B cell (primary cell): ENCODE measurements at regions not wholly inside any gene's neighbourhood (a gene's known extent, or its start where the extent isn't known, plus 50 kb on each side); places are given as distances from the start of the nearest gene placed in this dataset.

Experiments
- ATAC-seq: fragments of 200-7000 bp; cut with Tn5 transposase; one replicate; pipeline ENCODE4 v1.10.0; 2021; ENCODE audit warnings: low read depth, mild to moderate bottlenecking, moderate number of reproducible peaks, moderate library complexity
- CTCF ChIA-PET: fragments of 350-600 bp; sonication (Branson Sonifier 250); formaldehyde crosslinking; loops from one replicate; lab custom pipeline; 2021; ENCODE audit warnings: antibody characterized with exemption, inconsistent platforms; lab: Charles Lee
- POLR2A ChIA-PET: fragments of 350-600 bp; sonication (Branson Sonifier 250); formaldehyde crosslinking; loops from one replicate; lab custom pipeline; 2021; ENCODE audit warnings: antibody characterized with exemption; lab: Charles Lee
- DNase-seq: peaks from one replicate; pipeline ENCODE4 v3.0.0; 2013
- H2AFZ ChIP-seq: 2 replicates; pipeline ENCODE4 v1.6.1; 2012; ENCODE audit warnings: mild to moderate bottlenecking, low read depth, low read length; ENCODE audit not compliant: insufficient read depth, poor library complexity, severe bottlenecking
- H3K27ac ChIP-seq, 2 donors: 1 replicate in 1 of 2; 2 replicates in 1 of 2; pipeline ENCODE4 v1.5.1; 2012 to 2013; ENCODE audit warnings: low read length in 2 of 2, mild to moderate bottlenecking in 2 of 2, moderate library complexity in 1 of 2
- H3K27me3 ChIP-seq, 4 experiments: fragments of 200-600 bp in 1 of 4; sonication (generic) in 1 of 4; replicated peaks in 1 of 4; 1 replicate in 2 of 4; 2 replicates in 2 of 4; pipeline versions ENCODE4 v1.6.1 to v1.7.0; 2013 to 2016; ENCODE audit warnings: low read length in 3 of 4, mild to moderate bottlenecking in 2 of 4, mixed read lengths in 1 of 4, moderate library complexity in 1 of 4; ENCODE audit not compliant: insufficient read depth in 4 of 4, control insufficient read depth in 3 of 4; ENCODE audit errors: control extremely low read depth in 1 of 4
- H3K36me3 ChIP-seq, 2 experiments: replicated peaks in 1 of 2; 1 replicate in 1 of 2; 2 replicates in 1 of 2; pipeline versions ENCODE4 v1.6.1 to v1.7.1; 2013; ENCODE audit warnings: low read length in 1 of 2; ENCODE audit not compliant: insufficient read depth in 2 of 2, control insufficient read depth in 1 of 2; ENCODE audit errors: control extremely low read depth in 1 of 2, extremely low read depth in 1 of 2
- H3K4me1 ChIP-seq, 2 donors: fragments of 200-600 bp in 1 of 2; sonication (generic) in 1 of 2; 1 replicate in 1 of 2; 2 replicates in 1 of 2; pipeline versions ENCODE4 v1.5.1 to v1.6.1; 2013 to 2017; ENCODE audit warnings: low read length in 2 of 2; ENCODE audit not compliant: control insufficient read depth in 2 of 2, insufficient read depth in 2 of 2
- H3K4me2 ChIP-seq: replicated peaks from 2 replicates; pipeline ENCODE3; 2012; ENCODE audit warnings: mild to moderate bottlenecking, low read depth, low read length; ENCODE audit not compliant: poor library complexity, severe bottlenecking
- H3K4me3 ChIP-seq, 5 experiments: fragments of 200-600 bp in 1 of 5; sonication (generic) in 1 of 5; 1 replicate in 3 of 5; 2 replicates in 2 of 5; pipeline versions ENCODE4 v1.5.1 to v1.7.0; 2011 to 2016; ENCODE audit warnings: low read length in 4 of 5, mild to moderate bottlenecking in 4 of 5, low read depth in 2 of 5, control low read depth in 1 of 5, moderate library complexity in 1 of 5; ENCODE audit not compliant: insufficient read depth in 1 of 5; ENCODE audit errors: control extremely low read depth in 1 of 5, extremely low read depth in 1 of 5
- H3K79me2 ChIP-seq: fragments of 200-600 bp; sonication (generic); one replicate; pipeline ENCODE4 v1.6.0; 2016; ENCODE audit warnings: low read length; ENCODE audit not compliant: control insufficient read depth, insufficient read depth
- H3K9ac ChIP-seq: fragments of 200-600 bp; sonication (generic); 2 replicates; pipeline ENCODE4 v1.6.1; 2017; ENCODE audit warnings: mild to moderate bottlenecking, low read length, moderate library complexity
- H3K9me3 ChIP-seq, 3 donors: one replicate each; pipeline versions ENCODE4 v1.6.1 to v1.7.1; 2013; ENCODE audit warnings: low read length in 2 of 3; ENCODE audit not compliant: control insufficient read depth in 2 of 3, insufficient read depth in 1 of 3; ENCODE audit errors: control extremely low read depth in 1 of 3
- H4K20me1 ChIP-seq: 2 replicates; pipeline ENCODE4 v1.6.0; 2012; ENCODE audit warnings: mild to moderate bottlenecking, low read length; ENCODE audit not compliant: insufficient read depth, control insufficient read depth, poor library complexity, severe bottlenecking
- H3K27ac Mint-ChIP-seq: one replicate; pipeline ENCODE4 v1.8.0; 2021; ENCODE audit warnings: mixed read lengths
- H3K27me3 Mint-ChIP-seq: one replicate; pipeline ENCODE4 v1.8.0; 2021; ENCODE audit warnings: mixed read lengths
- H3K4me1 Mint-ChIP-seq: one replicate; pipeline ENCODE4 v1.8.0; 2021; ENCODE audit warnings: mixed read lengths
- H3K4me3 Mint-ChIP-seq: one replicate; pipeline ENCODE4 v1.8.0; 2021; ENCODE audit warnings: mixed read lengths
- H3K9me3 Mint-ChIP-seq: one replicate; pipeline ENCODE4 v1.8.0; 2022; ENCODE audit warnings: mixed read lengths; ENCODE audit not compliant: insufficient read depth
- EZH2 ChIP-seq: IDR thresholded peaks from 2 replicates; pipeline ENCODE4 v1.6.1; 2012; ENCODE audit warnings: borderline replicate concordance, low read depth, mild to moderate bottlenecking, moderate library complexity, low read length; ENCODE audit not compliant: insufficient read depth, poor library complexity, severe bottlenecking
- WGBS: methylation state at CpG from one replicate; pipeline ENCODE4 v1.1.5; 2013; ENCODE audit warnings: missing lambda C conversion rate; ENCODE audit not compliant: insufficient coverage; 5-methylcytosine and 5-hydroxymethylcytosine counted together
- intact Hi-C: fragments of 100-400 bp; cut with micrococcal nuclease; formaldehyde crosslinking; loops from one replicate; pipeline ENCODE4 v1.10.0; 2022
- TF ChIP-seq, protein P1 (sequence below): fragments of 200-600 bp; IDR thresholded peaks from one replicate; pipeline ENCODE4 v1.8.0; 2022; ENCODE audit warnings: antibody characterized with exemption, mild to moderate bottlenecking

DNA sequence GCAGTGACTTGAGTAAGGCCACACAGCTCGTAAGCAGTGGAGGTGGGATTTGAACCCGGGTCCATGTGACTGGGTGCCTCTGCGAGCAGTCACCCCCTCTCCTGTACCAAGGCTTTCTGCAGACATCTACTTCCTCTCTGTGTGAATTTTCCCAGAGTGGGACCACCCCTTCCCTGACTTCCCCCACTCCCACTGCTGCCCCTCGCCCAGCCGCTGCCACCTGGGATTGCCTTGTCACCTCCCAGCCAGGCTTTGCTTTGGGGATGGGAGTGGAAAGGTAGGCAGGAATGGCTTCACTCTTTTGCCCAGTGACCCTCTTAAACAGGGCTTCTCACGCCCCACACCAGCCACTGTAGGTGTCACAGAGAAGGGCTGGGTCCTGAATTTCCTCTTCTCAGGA, 105.2 kb upstream of the SEC14L1 start:
- Histone ChIP-seq H3K27ac (no peak overlapping the region), H3K36me3 (no peaks in the 10 kb centered on the region), H3K9ac (no peak overlapping the region), H3K9me3 (peaks cover 0 to 13% (median 8%) of the 10 kb centered on the region in 3 donors), H3K27me3 (peaks cover 0 to 20% (median 3%) of the 10 kb centered on the region in 4 experiments), H2AFZ (no peak overlapping the region), H3K4me3 (no peak overlapping the region), H3K4me2 (no peak overlapping the region), H3K79me2 (no peaks in the 10 kb centered on the region), H4K20me1 (no peaks in the 10 kb centered on the region), H3K4me1 (peaks cover 14 to 16% of the 10 kb centered on the region in 2 donors)
- no peak overlapping the region for H3K4me3 Mint-ChIP-seq
- intact Hi-C loops, result no loop called here
- no CpG with 5 or more reads among the region's 6 CpGs for WGBS
- ChIA-PET CTCF (no interaction called here), POLR2A (no interaction called here)
- no peak for TF ChIP-seq EZH2
- TF ChIP-seq, protein P1, sequence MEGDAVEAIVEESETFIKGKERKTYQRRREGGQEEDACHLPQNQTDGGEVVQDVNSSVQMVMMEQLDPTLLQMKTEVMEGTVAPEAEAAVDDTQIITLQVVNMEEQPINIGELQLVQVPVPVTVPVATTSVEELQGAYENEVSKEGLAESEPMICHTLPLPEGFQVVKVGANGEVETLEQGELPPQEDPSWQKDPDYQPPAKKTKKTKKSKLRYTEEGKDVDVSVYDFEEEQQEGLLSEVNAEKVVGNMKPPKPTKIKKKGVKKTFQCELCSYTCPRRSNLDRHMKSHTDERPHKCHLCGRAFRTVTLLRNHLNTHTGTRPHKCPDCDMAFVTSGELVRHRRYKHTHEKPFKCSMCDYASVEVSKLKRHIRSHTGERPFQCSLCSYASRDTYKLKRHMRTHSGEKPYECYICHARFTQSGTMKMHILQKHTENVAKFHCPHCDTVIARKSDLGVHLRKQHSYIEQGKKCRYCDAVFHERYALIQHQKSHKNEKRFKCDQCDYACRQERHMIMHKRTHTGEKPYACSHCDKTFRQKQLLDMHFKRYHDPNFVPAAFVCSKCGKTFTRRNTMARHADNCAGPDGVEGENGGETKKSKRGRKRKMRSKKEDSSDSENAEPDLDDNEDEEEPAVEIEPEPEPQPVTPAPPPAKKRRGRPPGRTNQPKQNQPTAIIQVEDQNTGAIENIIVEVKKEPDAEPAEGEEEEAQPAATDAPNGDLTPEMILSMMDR, result no peak
- peaks cover 35% of the 10 kb centered on the region for H3K27me3 Mint-ChIP-seq
- DNase-seq (no peak), ATAC-seq (no peak)
- H3K27ac Mint-ChIP-seq, result no peak overlapping the region
- peaks cover 19% of the 10 kb centered on the region for H3K4me1 Mint-ChIP-seq
- H3K9me3 Mint-ChIP-seq, result peaks cover 2% of the 10 kb centered on the region

- Histone ChIP-seq H2AFZ (peak overlapping the region; percentile 51), H4K20me1 (no peaks in the 10 kb centered on the region), H3K27ac (no peak overlapping the region), H3K4me2 (no peak overlapping the region), H3K4me3 (no peak overlapping the region), H3K9ac (no peak overlapping the region), H3K9me3 (peaks cover 0 to 13% (median 8%) of the 10 kb centered on the region in 3 donors), H3K4me1 (peaks cover 14 to 16% of the 10 kb centered on the region in 2 donors), H3K36me3 (no peaks in the 10 kb centered on the region), H3K79me2 (no peaks in the 10 kb centered on the region), H3K27me3 (peaks cover 0 to 20% (median 3%) of the 10 kb centered on the region in 4 experiments)
- Mint-ChIP-seq H3K4me3 (no peak overlapping the region), H3K4me1 (peaks cover 19% of the 10 kb centered on the region), H3K27me3 (peaks cover 39% of the 10 kb centered on the region), H3K9me3 (peaks cover 2% of the 10 kb centered on the region), H3K27ac (no peak overlapping the region)
- DNase-seq, result no peak
- ChIA-PET CTCF (interaction anchor here (1.2 to 2.9 kb wide), 3 partner anchors 20 to 168 kb away, joined by 6 to 15 read pairs (median 7); partner anchors contain the start of gene MGAT5B), POLR2A (interaction anchor here (0.6 kb wide), 1 partner anchor 175 kb away, joined by 7 read pairs; no protein-coding TSS in a partner anchor)
- ATAC-seq, result no peak
- TF ChIP-seq EZH2, result no peak
- TF ChIP-seq, protein P1, result no peak
- 72% methylated on average over 11 of the region's 16 CpGs for WGBS
- intact Hi-C loops, result no loop called here
Observed at GRCh38 chr17:77036136-77036840, 104.5 kb upstream of the SEC14L1 start.
